SK-N-DZ (cell line): ENCODE measurements at regions not wholly inside any gene's neighbourhood (a gene's known extent, or its start where the extent isn't known, plus 50 kb on each side); places are given as distances from the start of the nearest gene placed in this dataset.
"Not testable (repeated sequence)": the region's sequence is repeated elsewhere in the genome, so short reads cannot be mapped to it uniquely, and the experiment has no call there.

ENCODE experiments used
- DNase-seq: peaks from one replicate; pipeline ENCODE4 v3.0.0-alpha.2; 2015; ENCODE audit warnings: low spot score

DNA sequence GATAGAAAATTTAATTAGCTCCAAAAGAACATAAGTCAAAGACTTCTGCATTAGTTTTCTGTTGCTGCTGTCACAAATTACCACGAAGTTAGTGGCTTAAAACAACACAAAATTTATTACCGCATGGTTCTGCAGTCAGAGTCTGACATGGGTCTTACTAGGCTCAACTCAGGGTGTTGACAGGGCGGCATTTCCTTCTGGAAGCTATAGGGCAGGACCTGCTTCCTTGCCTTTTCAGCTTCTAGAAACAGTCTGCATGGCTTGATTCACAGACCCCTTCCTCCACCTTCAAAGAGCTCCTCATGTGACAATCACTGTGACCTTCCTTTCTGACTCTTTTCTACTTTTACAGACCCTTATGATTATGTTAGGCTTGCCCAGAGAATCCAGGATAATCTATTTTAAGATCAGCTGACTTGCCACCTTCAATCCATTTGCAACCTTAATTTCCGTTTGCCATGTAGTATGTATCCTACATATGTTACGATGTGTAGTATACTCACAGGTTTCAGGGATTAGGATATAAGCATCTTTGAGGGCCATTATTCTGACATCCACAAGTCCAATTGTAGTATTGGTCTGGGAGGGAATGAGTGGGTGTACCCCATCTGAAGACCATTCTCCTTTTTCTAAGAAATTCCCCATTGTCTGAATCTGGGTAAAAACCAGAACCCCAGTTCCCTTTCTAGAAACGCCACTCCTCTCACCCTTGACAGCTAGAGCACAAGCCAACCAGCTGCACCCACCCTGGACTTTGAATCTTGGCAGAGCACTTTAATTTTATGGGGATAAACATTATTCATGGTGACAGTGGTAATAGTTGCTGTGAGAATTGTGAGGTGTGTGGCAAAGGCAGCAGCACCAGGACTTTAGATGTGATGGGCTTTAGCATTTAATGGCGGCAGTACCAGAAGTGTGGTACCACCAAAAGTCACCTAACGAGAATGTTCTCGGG, 265.5 kb downstream of the KCNJ2 start:
- DNase-seq, result peak; percentile 8

DNA sequence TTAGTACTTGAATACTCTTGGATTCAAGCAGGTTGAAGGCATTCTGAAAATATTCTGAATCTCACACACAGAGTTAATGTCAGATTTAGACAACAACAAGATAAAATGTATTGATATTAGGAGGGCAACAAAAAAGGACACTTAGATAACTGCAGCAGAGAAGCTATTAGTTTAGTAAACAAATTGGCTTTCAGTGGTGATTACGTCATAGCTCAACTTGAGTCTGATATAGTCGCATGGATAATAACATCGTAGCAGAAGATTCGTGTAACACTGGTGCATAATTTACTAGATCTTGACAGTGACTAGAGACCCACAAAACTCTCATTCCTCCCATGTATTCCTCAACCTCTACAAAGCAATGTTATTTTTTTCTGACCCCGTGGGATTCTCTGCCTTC, 268.3 kb downstream of the KCNJ2 start:
- no peak for DNase-seq

DNA sequence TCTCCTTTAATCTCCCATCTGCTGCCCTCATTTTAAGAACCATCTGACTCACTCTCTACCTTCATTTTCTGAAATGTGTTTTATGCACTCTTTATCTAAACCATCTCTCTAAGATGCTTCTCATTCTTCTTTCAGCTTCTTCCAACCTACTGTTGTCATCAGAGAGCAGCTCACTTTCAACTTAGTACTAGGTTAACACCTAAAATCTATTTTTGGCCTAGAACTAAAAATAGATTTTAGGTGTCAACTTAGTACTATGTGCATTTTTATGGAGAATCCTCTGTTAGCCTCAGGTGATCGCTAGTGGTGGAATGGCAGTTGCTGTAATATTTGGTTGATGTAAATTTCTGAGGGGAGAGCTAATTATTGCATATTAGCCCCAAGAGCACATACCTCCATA, 277.1 kb downstream of the KCNJ2 start:
- no peak for DNase-seq

DNA sequence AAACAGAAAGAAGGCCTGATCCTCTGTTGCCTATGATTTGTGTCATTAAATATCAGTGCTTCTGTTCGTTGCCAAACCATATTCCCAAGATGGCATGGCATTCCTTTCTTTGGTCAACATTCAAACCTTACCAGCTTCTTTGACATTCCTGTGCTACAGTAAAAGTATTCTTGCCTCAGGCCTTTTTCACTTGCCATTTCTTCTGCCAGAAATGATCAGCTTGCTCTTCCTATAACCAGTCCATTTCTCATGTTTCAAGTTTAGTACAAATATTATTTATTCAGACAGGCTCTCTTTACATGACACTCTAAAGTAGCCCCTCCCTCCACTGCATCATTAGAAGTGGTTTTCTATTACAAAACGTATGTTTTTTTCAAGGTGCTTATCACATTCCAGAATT, 278.3 kb downstream of the KCNJ2 start:
- DNase-seq, result no peak

DNA sequence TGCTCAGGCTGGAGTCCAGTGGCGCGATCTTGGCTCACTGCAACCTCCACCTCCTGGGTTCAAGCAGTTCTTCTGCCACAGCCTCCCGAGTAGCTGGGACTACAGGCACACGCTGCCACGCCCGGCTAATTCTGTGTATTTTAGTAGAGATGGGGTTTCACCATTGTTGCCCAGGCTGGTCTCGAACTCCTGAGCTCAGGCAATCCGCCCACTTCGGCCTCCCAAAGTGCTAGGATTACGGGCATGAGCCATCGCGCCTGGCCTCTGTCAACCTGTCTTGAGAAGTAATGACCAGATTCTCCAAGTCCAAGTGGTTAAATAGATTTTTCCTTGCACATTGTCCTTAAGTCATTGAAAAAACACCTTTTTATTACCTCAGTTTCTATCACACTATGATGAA, 283.7 kb downstream of the KCNJ2 start:
- not testable (repeated sequence) for DNase-seq

DNA sequence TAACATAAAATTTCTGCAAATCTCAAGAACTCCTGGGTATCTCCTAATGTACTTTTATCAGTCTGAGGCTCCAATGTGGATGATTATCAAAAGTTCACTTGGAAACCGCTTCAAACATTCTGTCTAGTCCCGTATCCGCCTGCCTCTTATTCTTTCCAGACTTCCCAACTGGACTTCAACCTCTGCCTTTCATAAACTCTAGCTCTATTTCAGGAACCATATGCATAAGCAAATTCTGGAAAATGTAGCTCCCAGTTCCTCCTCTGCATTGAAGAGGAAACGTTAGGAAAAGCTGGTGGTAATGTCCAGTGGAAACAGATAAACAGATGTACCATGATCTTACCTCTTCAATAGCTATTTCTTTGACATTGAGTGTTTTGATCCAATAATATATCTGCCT, 285.0 kb downstream of the KCNJ2 start:
- DNase-seq, result no peak

DNA sequence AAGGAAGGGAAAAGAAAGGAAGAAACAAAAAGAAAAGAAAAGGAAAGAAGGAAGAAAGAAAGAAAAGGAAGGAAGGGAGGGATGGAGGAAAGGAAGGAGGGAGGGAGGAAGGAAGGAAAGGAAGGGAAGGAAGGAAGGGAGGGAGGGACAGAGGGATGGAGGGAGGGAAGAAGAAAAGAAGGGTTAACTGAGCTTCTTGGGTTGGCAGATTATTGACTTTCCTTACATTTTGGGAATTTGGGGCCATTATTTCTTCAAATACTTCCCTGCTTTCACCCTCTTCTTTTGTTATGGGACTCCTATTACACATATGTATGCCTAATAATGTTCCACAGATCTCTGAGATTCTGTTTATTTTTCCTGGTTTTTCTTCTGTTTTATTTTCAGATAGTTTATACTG, 285.6 kb downstream of the KCNJ2 start:
- DNase-seq, result no peak

DNA sequence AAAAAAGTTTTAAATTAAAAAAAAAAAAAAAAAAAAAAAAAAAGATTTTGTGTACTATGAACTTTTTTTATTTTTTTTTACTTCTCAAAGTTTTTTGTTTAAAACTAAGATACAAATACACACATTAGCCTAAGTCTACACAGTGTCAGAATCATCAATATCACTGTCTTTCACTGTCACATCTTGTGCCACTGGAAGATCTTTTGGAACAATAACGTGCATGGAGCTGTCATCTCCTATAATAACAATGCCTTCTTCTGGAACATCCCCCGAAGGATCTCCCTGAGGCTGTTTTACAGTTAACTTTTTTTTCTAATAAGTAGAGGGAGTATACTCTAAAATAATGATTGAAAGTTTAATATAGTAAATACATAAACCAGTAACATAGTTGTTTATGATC, 295.7 kb downstream of the KCNJ2 start:
- DNase-seq, result no peak

DNA sequence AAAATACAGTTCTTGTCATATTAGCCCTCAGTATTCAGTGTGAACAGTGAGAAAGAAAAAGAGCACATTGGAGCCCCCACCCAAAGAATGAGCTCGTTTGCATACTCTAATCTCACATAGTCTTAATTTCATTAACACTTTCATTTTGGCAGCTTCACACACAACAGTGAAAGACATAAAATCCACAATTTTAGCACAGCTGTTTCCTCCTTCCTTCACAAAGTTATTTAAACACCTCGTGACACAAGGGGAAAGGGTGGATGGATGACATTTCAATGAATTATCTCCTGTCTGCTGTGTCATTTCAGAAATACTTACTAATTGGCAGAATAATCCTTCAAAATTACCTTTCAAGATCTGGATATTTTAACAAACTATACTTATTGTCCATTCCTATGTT, 299.3 kb downstream of the KCNJ2 start:
- DNase-seq, result no peak

DNA sequence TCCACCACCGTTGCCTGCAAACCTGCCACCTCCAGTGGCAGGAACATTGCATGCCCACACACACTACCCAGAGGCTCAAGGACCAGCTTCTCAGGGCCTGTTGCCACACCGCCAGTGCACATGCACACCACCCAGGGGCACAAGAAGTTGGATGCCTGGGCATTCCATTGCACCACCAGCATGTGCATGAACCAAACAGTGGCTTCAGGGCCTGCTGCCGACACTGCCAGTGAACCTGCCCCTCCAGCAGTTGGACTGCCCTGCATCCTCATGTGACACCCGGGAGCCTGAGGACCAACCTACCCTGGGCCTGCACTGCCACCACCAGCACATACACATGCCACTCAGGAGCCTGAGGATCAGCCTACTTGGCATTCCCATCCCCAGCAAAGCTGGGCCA, 303.7 kb downstream of the KCNJ2 start:
- no peak for DNase-seq

DNA sequence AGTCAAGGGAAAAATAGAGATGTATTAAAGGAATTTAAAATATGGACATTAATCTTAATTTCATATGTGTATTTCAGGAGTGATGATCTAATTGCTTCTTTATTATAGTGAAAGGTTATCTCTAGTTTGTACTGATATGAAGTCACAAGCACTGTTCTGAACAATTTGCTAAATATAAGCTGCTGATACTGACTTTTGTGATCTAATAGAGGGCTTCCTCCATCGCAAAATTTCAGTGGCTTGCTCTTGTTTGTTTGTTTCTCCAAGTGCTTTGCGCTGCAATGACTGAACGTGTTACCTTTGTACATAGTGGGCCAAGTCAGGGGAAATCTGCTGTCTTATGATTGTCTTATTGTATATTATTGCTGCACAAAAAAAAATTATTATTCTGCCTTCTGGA, 307.0 kb downstream of the KCNJ2 start:
- no peak for DNase-seq

DNA sequence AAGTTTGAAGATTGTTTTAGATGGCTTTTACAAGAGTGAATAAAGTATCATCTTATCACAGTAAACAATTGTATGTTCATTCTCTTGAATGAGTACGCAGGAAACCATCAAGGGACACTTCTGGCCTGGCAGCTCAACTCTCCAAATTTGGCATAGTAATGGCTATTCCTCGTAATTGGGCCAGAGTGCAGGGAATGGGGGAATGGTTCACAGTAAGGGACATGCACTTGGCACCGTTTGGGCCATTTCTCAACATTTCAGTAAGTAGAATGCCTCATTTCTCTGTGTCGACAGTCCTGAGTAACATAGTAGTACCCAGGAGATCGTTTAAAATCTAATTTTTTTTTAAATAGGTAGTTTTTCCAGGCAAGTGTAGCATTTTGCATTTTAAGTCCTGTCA, 309.6 kb downstream of the KCNJ2 start:
- no peak for DNase-seq

DNA sequence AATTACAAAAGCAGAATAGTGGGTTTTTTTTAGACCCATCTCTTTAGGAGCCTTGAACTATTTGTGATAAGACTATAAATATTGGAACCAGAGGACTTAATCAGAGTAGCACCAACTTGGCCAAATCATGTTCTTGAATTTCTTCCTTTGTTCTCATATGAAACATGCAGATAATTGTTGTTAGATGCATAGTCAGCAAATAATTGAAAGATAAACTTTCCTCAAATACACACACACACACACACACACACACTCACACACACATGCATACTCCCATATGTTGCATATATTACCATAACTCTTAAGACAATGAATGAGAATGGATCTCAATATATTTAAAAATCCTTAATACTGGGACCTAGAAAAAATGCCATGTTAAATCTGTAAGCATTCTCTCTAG, 310.4 kb downstream of the KCNJ2 start:
- no peak for DNase-seq

DNA sequence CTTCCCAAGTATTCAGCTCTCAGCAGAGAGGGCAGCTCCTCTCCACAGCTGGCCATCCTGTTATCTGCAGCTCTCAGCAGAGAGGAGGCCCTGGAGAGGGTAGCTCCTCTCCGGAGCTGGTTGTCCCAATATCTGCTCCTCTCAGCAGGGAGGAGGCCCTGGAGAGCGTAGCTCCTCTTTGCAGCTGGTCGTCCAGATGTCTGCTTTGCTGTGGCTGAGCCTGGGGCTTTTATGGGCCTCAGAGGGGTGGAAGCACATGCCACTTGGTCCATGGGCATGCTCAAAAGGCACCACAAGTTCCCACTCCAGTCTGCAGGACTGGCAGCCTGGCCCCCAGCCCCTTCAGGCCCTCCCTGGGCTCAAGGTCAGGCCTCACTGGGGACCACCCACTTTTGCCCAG, 314.3 kb downstream of the KCNJ2 start:
- no peak for DNase-seq

DNA sequence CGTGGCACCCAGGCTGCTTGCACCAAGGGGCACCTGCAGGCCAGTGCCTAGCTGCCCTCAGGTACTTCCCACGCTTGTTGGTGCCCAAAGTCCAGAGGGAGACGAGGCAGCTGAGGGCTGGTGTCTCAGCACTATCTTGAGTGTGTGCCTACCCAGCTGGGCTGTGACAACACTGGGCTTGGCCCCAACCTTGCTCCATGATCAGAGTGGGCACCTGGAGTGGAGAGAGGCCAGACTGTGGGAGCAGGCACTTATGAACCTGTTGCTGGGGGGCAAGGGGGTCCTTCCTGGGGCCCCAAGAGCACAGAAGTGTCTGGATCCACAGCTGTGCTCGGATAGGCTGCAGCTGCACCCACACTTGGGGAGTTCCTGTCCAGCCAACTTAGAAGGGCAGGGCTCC, 314.7 kb downstream of the KCNJ2 start:
- no peak for DNase-seq

DNA sequence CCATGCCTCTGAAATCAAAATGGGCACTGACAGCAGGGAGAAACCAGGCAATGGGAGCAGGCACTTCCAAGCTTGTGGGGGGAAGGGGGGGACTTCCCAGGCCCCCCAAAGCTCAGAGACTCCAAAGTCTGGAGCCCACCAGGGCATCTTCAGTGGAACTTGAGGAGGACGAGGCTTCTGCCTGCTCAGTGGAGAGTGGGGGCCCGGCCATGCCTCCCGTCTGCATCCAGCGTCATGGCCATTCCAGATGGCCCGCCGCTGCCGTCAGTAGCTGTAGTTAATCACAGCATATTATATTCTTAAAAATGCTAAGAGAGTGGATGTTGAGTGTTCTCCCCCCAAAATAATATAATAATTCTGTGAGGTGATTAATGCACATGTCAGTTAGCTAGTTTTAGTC, 315.2 kb downstream of the KCNJ2 start:
- DNase-seq, result no peak

DNA sequence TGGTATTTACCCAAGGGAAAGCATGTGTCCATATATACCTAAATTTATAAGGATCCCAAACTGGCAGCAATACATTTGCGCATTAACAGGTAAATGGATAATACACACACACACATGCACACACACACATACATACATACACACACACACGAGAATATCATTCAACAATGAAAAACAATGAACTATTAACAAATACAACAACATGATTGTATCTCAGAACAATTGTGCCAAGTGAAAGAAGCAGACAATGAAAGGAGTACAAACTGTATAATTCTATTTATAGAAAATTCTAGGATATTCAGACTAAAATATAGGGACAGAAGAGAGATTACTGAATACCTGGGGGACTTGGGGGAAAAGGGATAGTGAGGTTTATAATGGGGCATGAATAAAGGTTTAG, 323.0 kb downstream of the KCNJ2 start:
- DNase-seq, result no peak

DNA sequence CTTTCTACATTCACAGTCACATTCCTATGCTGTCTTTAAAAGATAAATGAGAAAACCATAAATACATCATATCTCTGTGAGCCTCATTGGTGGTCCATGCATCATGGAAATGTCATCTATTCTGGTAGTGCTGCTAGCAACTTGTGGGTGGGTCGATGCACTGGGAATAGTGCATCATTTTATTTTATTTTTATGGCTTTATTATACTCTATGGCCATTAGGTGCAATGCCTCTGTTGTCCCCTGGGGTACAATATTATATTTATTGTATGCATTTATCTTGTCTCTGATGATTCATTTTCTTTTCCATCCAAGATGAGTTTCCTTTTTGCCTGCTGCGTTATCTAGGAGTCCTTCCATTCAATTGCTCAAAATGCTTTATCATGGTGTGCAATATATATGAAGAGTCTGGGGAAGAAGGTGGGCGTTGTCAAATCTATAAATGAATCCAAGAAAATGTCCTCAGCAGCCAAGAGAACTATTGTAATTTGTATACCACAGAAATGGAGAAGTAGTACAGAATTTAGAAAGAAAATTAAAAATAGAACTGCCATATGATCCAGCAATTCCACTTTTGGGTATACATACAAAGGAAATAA, 324.0 kb downstream of the KCNJ2 start:
- DNase-seq, result no peak

DNA sequence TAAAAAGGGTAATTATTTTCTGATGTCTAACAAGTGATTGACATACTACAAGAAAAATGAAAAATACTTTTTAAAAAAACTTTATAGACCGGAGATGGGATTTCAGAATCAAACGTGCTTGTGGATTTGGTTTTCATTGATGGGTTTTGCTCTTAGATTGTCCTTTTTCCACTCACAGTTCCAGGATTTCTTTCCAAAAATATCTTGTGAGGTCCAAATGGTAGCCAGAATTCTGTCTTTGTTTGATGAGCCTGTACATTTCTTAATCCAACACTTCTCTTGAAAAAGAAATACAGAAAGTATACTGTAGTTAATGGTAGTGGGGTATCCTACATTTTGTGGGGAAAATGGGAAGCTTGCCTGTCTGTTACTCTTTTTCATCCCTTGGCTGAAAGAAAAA, 329.3 kb downstream of the KCNJ2 start:
- DNase-seq, result no peak

DNA sequence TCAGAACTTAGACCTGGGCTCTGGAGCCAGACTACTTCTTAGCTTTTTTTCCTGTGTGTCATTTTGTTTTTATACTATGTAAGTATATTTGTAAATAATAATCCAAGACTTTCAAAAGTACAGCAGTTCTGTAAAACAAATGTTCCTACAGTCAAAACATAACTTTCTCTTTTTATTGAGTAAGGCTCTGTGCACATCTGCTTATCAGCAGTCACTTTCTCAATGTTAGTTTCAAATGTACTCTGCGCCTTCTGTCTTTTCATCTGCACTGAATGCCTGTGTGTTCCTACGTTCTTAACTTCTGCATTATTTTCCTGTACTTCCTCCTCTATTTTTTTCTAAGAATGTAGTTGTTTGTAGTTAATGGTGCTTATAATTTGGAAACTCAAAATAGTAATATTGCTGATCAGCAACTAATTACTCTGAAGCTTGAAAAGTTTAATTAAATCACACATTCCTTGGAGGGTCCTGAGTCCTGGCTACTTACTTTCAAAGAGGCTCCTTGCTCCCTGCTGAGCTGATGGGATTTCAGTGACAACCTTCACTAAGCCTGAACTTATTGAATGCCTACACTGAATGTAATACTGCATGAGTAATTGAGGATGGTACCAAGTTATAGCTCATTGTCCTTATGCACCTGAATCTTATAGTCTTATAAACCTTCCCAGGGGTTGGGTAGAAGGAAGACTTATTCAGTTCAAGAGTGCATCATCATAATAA, 329.9 kb downstream of the KCNJ2 start:
- DNase-seq, result no peak

DNA sequence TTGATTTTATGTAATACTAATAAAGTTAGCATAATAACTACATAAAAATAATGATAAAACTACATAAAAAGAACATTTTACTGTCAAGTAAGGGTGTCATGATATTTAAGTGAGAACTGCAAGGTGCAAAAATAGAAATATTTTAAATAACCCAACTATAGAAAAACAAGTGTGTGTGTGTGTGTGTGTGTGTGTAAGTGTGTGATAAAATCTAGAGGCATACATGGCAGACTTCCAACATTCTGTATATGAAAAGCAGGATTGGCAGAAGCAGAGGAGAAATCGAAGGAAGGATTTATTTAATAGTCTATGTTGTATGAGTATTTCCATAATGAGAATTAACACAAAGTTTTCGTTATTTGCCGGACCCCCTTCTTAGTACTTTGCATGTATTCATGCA, 334.1 kb downstream of the KCNJ2 start:
- no peak for DNase-seq

DNA sequence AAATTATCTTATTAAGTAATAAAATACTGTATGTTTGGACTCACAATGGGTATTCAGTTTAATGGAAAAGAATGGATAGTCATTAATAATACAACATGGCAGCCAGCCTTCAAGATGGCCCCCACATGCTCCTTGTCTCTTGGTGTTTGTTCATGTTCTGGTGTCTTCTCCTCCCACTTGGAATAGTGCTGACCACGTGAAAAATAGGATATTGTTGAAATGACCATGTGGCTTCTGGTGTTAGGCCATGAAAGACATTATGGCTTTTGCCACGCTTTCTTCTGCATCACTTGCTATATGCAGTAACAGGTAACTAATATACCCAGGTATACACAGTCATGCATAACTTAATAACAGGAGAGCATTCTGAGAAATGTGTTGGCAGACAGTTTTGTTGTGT, 341.0 kb downstream of the KCNJ2 start:
- no peak for DNase-seq

DNA sequence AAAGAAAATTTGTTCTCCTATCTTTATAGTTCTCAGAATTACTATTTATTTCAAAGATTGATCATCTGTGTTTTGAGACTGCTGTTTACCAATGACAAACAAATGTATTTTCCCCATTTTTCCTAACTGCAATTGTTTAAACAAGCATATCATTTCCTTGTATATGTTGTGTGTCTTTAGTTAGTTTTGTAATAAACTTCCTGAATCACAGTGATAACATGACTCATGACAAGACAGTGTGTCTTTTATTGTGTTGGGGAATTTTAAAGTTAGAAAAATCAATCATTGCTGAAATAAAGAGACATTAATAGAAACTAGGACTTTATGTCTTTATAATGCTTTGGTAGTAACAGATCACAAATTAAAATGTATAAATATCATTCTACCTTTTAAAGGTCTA, 348.5 kb downstream of the KCNJ2 start:
- DNase-seq, result no peak
